ENCODE measurements at regions not wholly inside any gene's neighbourhood (a gene's known extent, or its start where the extent isn't known, plus 50 kb on each side); places are given as distances from the start of the nearest gene placed in this dataset.

- TF ChIP-seq CTCF (IDR thresholded peaks at IDR 0.05) (no peak), POLR2A (IDR thresholded peaks at IDR 0.05) (no peak)
Measured at GRCh38 chr2:65737452-65738011, 305.1 kb upstream of the SPRED2 start.
